ENCODE measurements at regions not wholly inside any gene's neighbourhood (a gene's known extent, or its start where the extent isn't known, plus 50 kb on each side); places are given as distances from the start of the nearest gene placed in this dataset.

DNA sequence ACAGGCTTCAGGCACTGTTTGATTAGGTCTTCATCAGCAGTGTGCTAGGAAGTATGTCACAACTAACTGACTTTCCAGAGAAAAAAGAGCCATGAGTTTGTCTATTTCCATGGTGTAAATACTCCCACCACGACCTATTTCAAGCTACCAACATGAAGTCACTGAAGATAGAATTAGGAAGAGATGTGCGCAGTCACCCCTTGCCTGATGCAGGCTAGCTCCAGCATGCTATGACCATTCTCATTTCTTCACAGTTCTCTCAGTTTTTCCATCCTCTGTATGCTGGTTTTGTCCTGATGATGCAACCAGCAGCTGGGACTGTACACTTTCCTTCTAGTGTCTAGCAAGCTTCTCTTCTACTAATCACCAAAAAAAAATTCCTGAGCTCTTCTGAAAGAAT is 191.6 kb upstream of the NUDT4 start:
- TF ChIP-seq EZH2phosphoT487 (conservative IDR thresholded peaks at IDR 0.05; ENCODE audit: low read length): no peak
- TF ChIP-seq, protein P1, sequence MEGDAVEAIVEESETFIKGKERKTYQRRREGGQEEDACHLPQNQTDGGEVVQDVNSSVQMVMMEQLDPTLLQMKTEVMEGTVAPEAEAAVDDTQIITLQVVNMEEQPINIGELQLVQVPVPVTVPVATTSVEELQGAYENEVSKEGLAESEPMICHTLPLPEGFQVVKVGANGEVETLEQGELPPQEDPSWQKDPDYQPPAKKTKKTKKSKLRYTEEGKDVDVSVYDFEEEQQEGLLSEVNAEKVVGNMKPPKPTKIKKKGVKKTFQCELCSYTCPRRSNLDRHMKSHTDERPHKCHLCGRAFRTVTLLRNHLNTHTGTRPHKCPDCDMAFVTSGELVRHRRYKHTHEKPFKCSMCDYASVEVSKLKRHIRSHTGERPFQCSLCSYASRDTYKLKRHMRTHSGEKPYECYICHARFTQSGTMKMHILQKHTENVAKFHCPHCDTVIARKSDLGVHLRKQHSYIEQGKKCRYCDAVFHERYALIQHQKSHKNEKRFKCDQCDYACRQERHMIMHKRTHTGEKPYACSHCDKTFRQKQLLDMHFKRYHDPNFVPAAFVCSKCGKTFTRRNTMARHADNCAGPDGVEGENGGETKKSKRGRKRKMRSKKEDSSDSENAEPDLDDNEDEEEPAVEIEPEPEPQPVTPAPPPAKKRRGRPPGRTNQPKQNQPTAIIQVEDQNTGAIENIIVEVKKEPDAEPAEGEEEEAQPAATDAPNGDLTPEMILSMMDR (IDR thresholded peaks at IDR 0.05; ENCODE audit: insufficient read depth, low read length, poor library complexity, severe bottlenecking): no peak
- no peak overlapping the region for H3K4me3 ChIP-seq (ENCODE audit: insufficient read depth, low read length, poor library complexity, severe bottlenecking)
- no peak overlapping the region for H3K4me2 ChIP-seq (ENCODE audit: low read depth, low read length, poor library complexity, severe bottlenecking)
- H3K27me3 ChIP-seq (ENCODE audit: low read length): no peaks in the 10 kb centered on the region
- H3K36me3 ChIP-seq (ENCODE audit: low read length): no peaks in the 10 kb centered on the region
- no peaks in the 10 kb centered on the region for H3K9me2 ChIP-seq (replicated peaks; ENCODE audit: insufficient read depth, low read length)
- no peak overlapping the region for H3K27ac ChIP-seq (ENCODE audit: low read depth, low read length)
- no peak overlapping the region for H3K9ac ChIP-seq (ENCODE audit: low read length)
- H3F3A ChIP-seq (ENCODE audit: insufficient read depth): no peaks in the 10 kb centered on the region
- no peaks in the 10 kb centered on the region for H3K9me3 ChIP-seq (ENCODE audit: insufficient read depth, low read length)
- no peak overlapping the region for H2AFZ ChIP-seq (ENCODE audit: low read depth, low read length, severe bottlenecking)
- H4K20me1 ChIP-seq (ENCODE audit: low read depth, low read length): no peaks in the 10 kb centered on the region
- H3K79me2 ChIP-seq (ENCODE audit: insufficient read depth, low read length): no peaks in the 10 kb centered on the region

DNA sequence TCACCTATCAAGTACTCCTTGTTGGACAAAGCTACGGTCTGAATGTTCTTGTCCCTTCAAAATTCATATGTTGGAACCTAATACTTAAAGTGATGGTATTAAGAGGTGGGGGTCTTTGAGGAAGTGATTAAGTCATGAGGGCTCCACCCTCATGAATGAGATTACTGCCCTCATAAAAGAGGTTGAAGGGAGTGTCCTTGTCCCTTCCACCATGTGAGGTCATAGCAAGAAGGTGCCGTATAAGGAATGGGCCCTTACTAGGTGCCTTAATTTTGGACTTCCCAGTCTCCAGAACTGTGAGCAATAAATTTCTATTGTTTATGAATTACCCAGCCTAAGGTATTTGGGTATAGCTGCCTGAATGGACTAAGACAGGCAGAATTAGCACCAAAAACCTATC is 191.1 kb upstream of the NUDT4 start:
- Histone ChIP-seq H2AFZ (ENCODE audit: low read depth, low read length, severe bottlenecking) (no peak overlapping the region), H3K9ac (ENCODE audit: low read length) (no peak overlapping the region)

DNA sequence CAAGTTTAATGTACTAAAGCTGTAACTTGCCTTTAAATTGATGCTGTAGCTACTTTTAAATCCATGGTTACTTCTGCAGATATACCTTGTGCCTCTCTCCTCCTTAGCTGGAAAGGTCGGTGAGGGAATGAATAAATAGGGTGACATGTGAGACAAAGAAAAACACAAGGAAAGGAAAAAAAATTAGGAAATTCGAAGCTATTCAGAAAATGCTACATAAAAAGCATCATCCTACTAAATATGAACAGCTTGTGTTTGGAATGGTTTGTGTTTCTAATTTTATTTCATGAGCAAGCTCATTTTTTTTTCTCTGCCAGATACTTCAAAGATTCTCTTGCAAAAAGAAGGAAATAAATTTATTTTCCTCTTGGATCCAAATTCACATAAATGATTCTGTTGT is 186.3 kb upstream of the NUDT4 start:
- Histone ChIP-seq H3K36me3 (ENCODE audit: low read length) (no peaks in the 10 kb centered on the region), H3K4me2 (ENCODE audit: low read depth, low read length, poor library complexity, severe bottlenecking) (no peak overlapping the region), H3K4me3 (ENCODE audit: insufficient read depth, low read length, poor library complexity, severe bottlenecking) (no peak overlapping the region), H3K27me3 (ENCODE audit: low read length) (no peaks in the 10 kb centered on the region), H3K27ac (ENCODE audit: low read depth, low read length) (no peak overlapping the region), H3K79me2 (ENCODE audit: insufficient read depth, low read length) (no peaks in the 10 kb centered on the region), H3F3A (ENCODE audit: insufficient read depth) (no peaks in the 10 kb centered on the region), H3K9me2 (replicated peaks; ENCODE audit: insufficient read depth, low read length) (no peaks in the 10 kb centered on the region), H4K20me1 (ENCODE audit: low read depth, low read length) (no peaks in the 10 kb centered on the region), H2AFZ (ENCODE audit: low read depth, low read length, severe bottlenecking) (no peak overlapping the region), H3K9ac (ENCODE audit: low read length) (no peak overlapping the region), H3K9me3 (ENCODE audit: insufficient read depth, low read length) (0 out of 2 replicates have a peak, but pooled peaks cover 6% of the 10 kb centered on the region)
- no peak for TF ChIP-seq EZH2phosphoT487 (conservative IDR thresholded peaks at IDR 0.05; ENCODE audit: low read length)
- TF ChIP-seq, protein P1 (IDR thresholded peaks at IDR 0.05; ENCODE audit: insufficient read depth, low read length, poor library complexity, severe bottlenecking): no peak

More for the DNA sequence above, 191.1 kb upstream of the NUDT4 start:
- Histone ChIP-seq H4K20me1 (ENCODE audit: low read depth, low read length) (no peaks in the 10 kb centered on the region), H3F3A (ENCODE audit: insufficient read depth) (no peaks in the 10 kb centered on the region), H3K79me2 (ENCODE audit: insufficient read depth, low read length) (no peaks in the 10 kb centered on the region), H3K9me2 (replicated peaks; ENCODE audit: insufficient read depth, low read length) (no peaks in the 10 kb centered on the region), H3K27ac (ENCODE audit: low read depth, low read length) (no peak overlapping the region), H3K27me3 (ENCODE audit: low read length) (no peaks in the 10 kb centered on the region), H3K4me3 (ENCODE audit: insufficient read depth, low read length, poor library complexity, severe bottlenecking) (no peak overlapping the region), H3K4me2 (ENCODE audit: low read depth, low read length, poor library complexity, severe bottlenecking) (no peak overlapping the region), H3K9me3 (ENCODE audit: insufficient read depth, low read length) (no peaks in the 10 kb centered on the region), H3K36me3 (ENCODE audit: low read length) (no peaks in the 10 kb centered on the region)
- TF ChIP-seq, protein P1 (IDR thresholded peaks at IDR 0.05; ENCODE audit: insufficient read depth, low read length, poor library complexity, severe bottlenecking): no peak
- no peak for TF ChIP-seq EZH2phosphoT487 (conservative IDR thresholded peaks at IDR 0.05; ENCODE audit: low read length)

Measured in SU-DHL-6 (cell line).